MCF 10A (cell line): ENCODE measurements at regions not wholly inside any gene's neighbourhood (a gene's known extent, or its start where the extent isn't known, plus 50 kb on each side); places are given as distances from the start of the nearest gene placed in this dataset.

Experiments
- BruUV-seq: library from RNA; stranded (reverse); fragments of 400-500 nt; replicated peaks from 2 replicates; lab custom pipeline; 2021; lab: Mats Ljungman, UMichigan
- CTCF ChIA-PET: fragments of 300-600 bp; sonication (Branson Sonifier 250); formaldehyde crosslinking; extraction: SDS; loops from one replicate; lab custom pipeline; 2021; ENCODE audit warnings: antibody characterized with exemption, inconsistent platforms; lab: Yijun Ruan, JAX
- POLR2A ChIA-PET: fragments of 300-600, 350-650 bp; sonication (Branson Sonifier 250); formaldehyde crosslinking; extraction: SDS; loops from one replicate; lab custom pipeline; 2020; ENCODE audit warnings: antibody characterized with exemption, inconsistent platforms; lab: Yijun Ruan, JAX
- DNase-seq: peaks from one replicate; pipeline ENCODE4 v3.0.0-alpha.2; 2018; ENCODE audit not compliant: unreplicated experiment
- H3K27ac Mint-ChIP-seq: one replicate; pipeline ENCODE4 v1.8.0; 2022; ENCODE audit warnings: mild to moderate bottlenecking, low read depth, mixed read lengths; ENCODE audit not compliant: unreplicated experiment
- H3K27me3 Mint-ChIP-seq: one replicate; pipeline ENCODE4 v1.8.0; 2022; ENCODE audit warnings: mixed read lengths; ENCODE audit not compliant: insufficient read depth, unreplicated experiment
- H3K36me3 Mint-ChIP-seq: one replicate; pipeline ENCODE4 v1.8.0; 2022; ENCODE audit warnings: mild to moderate bottlenecking, moderate library complexity, mixed read lengths; ENCODE audit not compliant: insufficient read depth, unreplicated experiment
- H3K4me1 Mint-ChIP-seq: one replicate; pipeline ENCODE4 v1.8.0; 2022; ENCODE audit warnings: mixed read lengths; ENCODE audit not compliant: insufficient read depth, unreplicated experiment
- H3K4me3 Mint-ChIP-seq: one replicate; pipeline ENCODE4 v1.8.0; 2022; ENCODE audit warnings: mild to moderate bottlenecking, moderate library complexity, mixed read lengths; ENCODE audit not compliant: unreplicated experiment
- H3K9me3 Mint-ChIP-seq: one replicate; pipeline ENCODE4 v1.8.0; 2022; ENCODE audit warnings: mixed read lengths; ENCODE audit not compliant: unreplicated experiment
- intact Hi-C: fragments of 100-400 bp; cut with micrococcal nuclease; formaldehyde crosslinking; loops from 2 replicates; pipeline ENCODE4 v1.14.1; 2022
- TF ChIP-seq, protein P1 (sequence below): fragments of 200-600 bp; IDR thresholded peaks from one replicate; pipeline ENCODE4 v1.8.0; 2022; ENCODE audit warnings: antibody characterized with exemption, mild to moderate bottlenecking; ENCODE audit not compliant: unreplicated experiment

DNA sequence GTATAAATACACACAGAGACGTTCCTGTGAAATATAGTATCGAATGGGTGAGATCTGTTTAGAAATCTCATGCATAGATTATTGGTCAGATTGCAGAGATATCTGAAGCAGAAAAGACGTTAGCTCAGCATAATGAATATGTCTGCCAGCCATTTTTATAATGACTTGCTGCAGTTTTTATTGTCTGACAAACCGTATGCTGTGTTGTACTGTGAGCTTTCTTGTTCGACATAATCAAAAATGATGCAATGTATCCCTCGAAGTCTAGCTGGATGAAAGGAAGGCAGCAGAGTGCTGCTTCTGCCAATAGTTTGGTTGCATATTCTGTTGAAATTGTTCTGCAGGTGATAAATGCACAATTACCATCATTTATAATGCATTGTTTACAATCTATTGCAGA lies 514.9 kb upstream of the ARRDC3 start:
- H3K27ac Mint-ChIP-seq, result no peak overlapping the region
- POLR2A ChIA-PET, result no interaction called here

DNA sequence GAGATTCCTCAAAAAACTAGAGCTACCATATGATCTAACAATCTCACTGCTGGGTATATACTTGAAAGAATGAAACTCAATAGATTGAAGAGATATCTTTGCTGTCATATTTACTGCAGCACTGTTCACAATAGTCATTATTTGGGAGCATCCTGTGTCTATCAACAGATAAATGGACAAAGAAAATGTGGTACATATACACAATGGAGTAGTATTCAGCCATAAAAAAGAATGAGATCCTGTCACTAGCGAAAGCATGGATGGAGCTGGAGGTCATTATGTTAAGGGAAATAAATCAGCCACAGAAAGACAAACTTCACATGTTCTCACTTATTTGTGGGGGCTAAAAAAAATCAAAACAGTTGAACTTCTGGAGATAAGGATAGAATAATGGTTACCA lies 505.7 kb upstream of the ARRDC3 start:
- no TSS peak for BruUV-seq
- intact Hi-C loops, result no loop called here
- no peaks in the 10 kb centered on the region for H3K9me3 Mint-ChIP-seq
- TF ChIP-seq, protein P1, sequence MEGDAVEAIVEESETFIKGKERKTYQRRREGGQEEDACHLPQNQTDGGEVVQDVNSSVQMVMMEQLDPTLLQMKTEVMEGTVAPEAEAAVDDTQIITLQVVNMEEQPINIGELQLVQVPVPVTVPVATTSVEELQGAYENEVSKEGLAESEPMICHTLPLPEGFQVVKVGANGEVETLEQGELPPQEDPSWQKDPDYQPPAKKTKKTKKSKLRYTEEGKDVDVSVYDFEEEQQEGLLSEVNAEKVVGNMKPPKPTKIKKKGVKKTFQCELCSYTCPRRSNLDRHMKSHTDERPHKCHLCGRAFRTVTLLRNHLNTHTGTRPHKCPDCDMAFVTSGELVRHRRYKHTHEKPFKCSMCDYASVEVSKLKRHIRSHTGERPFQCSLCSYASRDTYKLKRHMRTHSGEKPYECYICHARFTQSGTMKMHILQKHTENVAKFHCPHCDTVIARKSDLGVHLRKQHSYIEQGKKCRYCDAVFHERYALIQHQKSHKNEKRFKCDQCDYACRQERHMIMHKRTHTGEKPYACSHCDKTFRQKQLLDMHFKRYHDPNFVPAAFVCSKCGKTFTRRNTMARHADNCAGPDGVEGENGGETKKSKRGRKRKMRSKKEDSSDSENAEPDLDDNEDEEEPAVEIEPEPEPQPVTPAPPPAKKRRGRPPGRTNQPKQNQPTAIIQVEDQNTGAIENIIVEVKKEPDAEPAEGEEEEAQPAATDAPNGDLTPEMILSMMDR, result no peak
- DNase-seq, result no peak
- H3K4me3 Mint-ChIP-seq, result no peak overlapping the region
- H3K27me3 Mint-ChIP-seq, result peaks cover 10% of the 10 kb centered on the region
- no peak overlapping the region for H3K27ac Mint-ChIP-seq
- CTCF ChIA-PET, result interaction anchor here (0.6 kb wide), 1 partner anchor 19 kb away, joined by 3 read pairs; no protein-coding TSS in a partner anchor
- POLR2A ChIA-PET, result no interaction called here
- H3K36me3 Mint-ChIP-seq, result no peaks in the 10 kb centered on the region
- no peaks in the 10 kb centered on the region for H3K4me1 Mint-ChIP-seq

More for the DNA sequence above, 514.9 kb upstream of the ARRDC3 start:
- Mint-ChIP-seq H3K27me3 (peaks cover 30% of the 10 kb centered on the region), H3K36me3 (no peaks in the 10 kb centered on the region), H3K4me3 (no peak overlapping the region), H3K4me1 (no peaks in the 10 kb centered on the region), H3K9me3 (no peaks in the 10 kb centered on the region)
- TF ChIP-seq, protein P1, result no peak
- CTCF ChIA-PET, result interaction anchor here (0.5 kb wide), 1 partner anchor 253 kb away, joined by 3 read pairs; no protein-coding TSS in a partner anchor
- intact Hi-C loops, result no loop called here
- no TSS peak for BruUV-seq
- DNase-seq, result no peak

DNA sequence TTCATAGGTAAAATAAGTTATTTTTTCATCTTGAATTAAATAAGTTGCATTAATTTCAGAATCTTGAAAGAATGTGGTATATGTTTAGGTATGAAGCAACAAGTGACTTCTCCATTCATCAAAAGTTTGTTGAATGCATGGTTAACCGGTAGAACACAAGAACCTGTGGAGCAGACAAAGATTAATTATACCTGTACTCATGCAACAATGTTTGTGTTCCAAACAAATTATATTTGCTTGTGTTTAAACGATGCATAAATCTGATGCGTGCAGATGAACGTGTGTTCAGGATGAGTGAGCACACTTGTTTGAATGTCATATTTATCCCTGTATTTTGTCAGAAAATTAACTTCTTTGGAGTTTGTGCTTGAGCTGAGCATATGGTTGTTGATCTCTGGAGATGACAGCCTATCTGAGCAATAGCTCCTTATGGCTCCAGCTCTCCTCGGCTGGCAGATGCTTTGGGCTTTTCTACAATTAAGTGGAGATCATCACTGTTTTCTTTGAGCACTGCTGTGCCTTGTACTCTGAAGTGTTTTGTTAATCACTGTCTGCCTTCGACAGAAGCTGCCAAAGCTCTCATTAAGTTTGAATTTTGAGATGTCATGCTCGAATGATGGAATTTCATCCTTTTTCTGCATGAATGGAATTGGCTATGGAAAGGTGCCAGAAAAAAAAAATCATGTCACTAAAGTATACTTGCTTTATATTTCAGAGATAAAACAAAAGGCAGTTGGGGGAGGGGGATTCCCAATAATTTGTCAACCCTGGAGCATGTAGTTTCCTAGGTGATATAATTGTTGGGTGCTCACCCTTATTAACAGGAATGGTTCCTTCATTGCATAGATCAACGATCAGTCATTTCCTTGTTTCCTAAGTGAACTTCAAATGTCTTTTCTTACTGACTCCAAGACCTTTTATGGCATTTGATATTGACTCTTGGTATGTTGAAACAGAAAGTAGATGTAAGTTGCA lies 502.5 kb upstream of the ARRDC3 start:
- Mint-ChIP-seq H3K36me3 (no peaks in the 10 kb centered on the region), H3K9me3 (no peaks in the 10 kb centered on the region), H3K4me1 (no peaks in the 10 kb centered on the region), H3K27me3 (peaks cover 41% of the 10 kb centered on the region), H3K4me3 (no peak overlapping the region), H3K27ac (no peak overlapping the region)
- POLR2A ChIA-PET, result interaction anchor here (0.5 kb wide), 1 partner anchor 954 kb away, joined by 3 read pairs; no protein-coding TSS in a partner anchor
- no TSS peak for BruUV-seq
- intact Hi-C loops, result no loop called here
- TF ChIP-seq, protein P1, result no peak
- CTCF ChIA-PET, result interaction anchor here (0.6 kb wide), 1 partner anchor 1697 kb away, joined by 3 read pairs; the partner anchor contains the start of gene NR2F1
- DNase-seq, result no peak

DNA sequence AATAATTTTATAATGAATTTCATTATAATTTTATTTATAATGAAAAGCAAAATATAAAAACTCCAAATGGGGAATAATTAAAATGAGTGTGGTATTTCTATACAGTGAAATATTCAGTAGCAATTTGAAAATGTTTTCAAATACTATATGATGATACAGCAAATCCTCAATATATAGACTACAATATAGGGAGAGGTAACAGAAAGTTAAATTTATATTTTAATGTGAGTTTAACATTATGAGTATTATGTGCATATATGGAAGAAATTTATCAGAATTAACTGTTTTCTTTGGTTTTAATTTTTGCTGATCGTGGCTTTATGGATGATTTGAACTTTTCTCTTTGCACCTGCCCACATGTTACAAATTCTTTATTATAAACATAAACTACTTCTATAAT lies 500.9 kb upstream of the ARRDC3 start:
- BruUV-seq, result no TSS peak
- intact Hi-C loops, result no loop called here
- no peak overlapping the region for H3K27ac Mint-ChIP-seq
- H3K4me3 Mint-ChIP-seq, result no peak overlapping the region
- no peaks in the 10 kb centered on the region for H3K9me3 Mint-ChIP-seq
- H3K36me3 Mint-ChIP-seq, result no peaks in the 10 kb centered on the region
- no peak for DNase-seq
- H3K27me3 Mint-ChIP-seq, result peaks cover 51% of the 10 kb centered on the region
- ChIA-PET POLR2A (no interaction called here), CTCF (no interaction called here)
- TF ChIP-seq, protein P1, result no peak
- no peaks in the 10 kb centered on the region for H3K4me1 Mint-ChIP-seq
